ENCODE measurements at regions not wholly inside any gene's neighbourhood (a gene's known extent, or its start where the extent isn't known, plus 50 kb on each side); places are given as distances from the start of the nearest gene placed in this dataset.

DNA sequence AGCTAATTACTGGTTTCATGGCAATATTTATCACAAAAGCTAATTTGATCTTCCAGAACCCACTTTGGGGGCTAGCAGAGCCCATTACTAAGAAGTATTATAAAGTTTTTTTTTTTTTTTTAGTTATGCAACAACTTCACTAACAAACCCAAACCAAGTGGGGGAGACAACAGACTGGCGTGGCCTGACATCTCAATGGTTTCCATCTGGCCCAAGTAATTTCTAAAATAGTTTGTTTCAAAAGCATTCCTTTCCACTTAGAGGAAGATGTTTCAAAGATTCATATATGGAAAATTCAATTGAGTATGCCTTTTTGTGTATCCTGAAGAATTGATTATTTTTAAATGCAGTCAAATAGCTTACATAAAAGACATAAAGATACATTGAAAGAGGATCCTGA, 367.1 kb downstream of the HRH4 start:
- TF ChIP-seq, protein P1, sequence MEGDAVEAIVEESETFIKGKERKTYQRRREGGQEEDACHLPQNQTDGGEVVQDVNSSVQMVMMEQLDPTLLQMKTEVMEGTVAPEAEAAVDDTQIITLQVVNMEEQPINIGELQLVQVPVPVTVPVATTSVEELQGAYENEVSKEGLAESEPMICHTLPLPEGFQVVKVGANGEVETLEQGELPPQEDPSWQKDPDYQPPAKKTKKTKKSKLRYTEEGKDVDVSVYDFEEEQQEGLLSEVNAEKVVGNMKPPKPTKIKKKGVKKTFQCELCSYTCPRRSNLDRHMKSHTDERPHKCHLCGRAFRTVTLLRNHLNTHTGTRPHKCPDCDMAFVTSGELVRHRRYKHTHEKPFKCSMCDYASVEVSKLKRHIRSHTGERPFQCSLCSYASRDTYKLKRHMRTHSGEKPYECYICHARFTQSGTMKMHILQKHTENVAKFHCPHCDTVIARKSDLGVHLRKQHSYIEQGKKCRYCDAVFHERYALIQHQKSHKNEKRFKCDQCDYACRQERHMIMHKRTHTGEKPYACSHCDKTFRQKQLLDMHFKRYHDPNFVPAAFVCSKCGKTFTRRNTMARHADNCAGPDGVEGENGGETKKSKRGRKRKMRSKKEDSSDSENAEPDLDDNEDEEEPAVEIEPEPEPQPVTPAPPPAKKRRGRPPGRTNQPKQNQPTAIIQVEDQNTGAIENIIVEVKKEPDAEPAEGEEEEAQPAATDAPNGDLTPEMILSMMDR (IDR thresholded peaks at IDR 0.05): no peak
- no peak for TF ChIP-seq ZFX (IDR thresholded peaks at IDR 0.05; ENCODE audit: borderline replicate concordance)

Measured in 22Rv1 (cell line).